Body of pancreas (tissue), 4 donors: ENCODE measurements at regions not wholly inside any gene's neighbourhood (a gene's known extent, or its start where the extent isn't known, plus 50 kb on each side); places are given as distances from the start of the nearest gene placed in this dataset.

Source experiments
- ATAC-seq: fragments of 150-250 bp; one replicate; pipeline ENCODE4 v1.9.1; 2016
- DNase-seq, 4 donors: peaks; one replicate each; pipeline ENCODE4 v3.0.0-alpha.2; 2019
- H3K27ac ChIP-seq, 4 donors: fragments of 200-600 bp; sonication (generic); 1 replicate in 3 of 4; 2 replicates in 1 of 4; pipeline versions ENCODE4 v1.5.1 to v1.6.1; 2016 to 2019; ENCODE audit warnings: mild to moderate bottlenecking in 1 of 4, mixed read lengths in 1 of 4, moderate library complexity in 1 of 4
- H3K27me3 ChIP-seq, 2 donors: fragments of 200-600 bp; sonication (generic); one replicate each; pipeline ENCODE4 v1.6.0; 2016; ENCODE audit warnings: mild to moderate bottlenecking in 1 of 2
- H3K36me3 ChIP-seq, 2 donors: fragments of 200-600 bp; sonication (generic); replicated peaks in 1 of 2; 2 replicates each; pipeline ENCODE4 v1.5.1; 2016; ENCODE audit warnings: low read depth in 2 of 2; ENCODE audit not compliant: insufficient read depth in 1 of 2
- H3K4me1 ChIP-seq: fragments of 200-600 bp; sonication (generic); one replicate; pipeline ENCODE4 v1.6.0; 2016
- H3K4me3 ChIP-seq, 2 donors: fragments of 200-600 bp; sonication (generic); 1 replicate in 1 of 2; 2 replicates in 1 of 2; pipeline ENCODE4 v1.5.1; 2016 to 2019
- H3K9me3 ChIP-seq, 3 donors: fragments of 200-600 bp; sonication (generic); 1 replicate in 2 of 3; 2 replicates in 1 of 3; pipeline ENCODE4 v1.5.1; 2016
- POLR2A ChIP-seq, 3 donors: fragments of 450-650 bp; IDR thresholded peaks; one replicate each; pipeline ENCODE4 v1.6.1; 2016; ENCODE audit warnings: antibody characterized with exemption in 3 of 3, mild to moderate bottlenecking in 2 of 3
- WGBS, 2 donors: methylation state at CpG; one replicate each; pipeline ENCODE4 v1.1.5; 2017; 5-methylcytosine and 5-hydroxymethylcytosine counted together
- intact Hi-C: fragments of 100-400 bp; cut with DNase I; formaldehyde crosslinking; loops from one replicate; pipeline ENCODE4 v1.15.1; 2023
- TF ChIP-seq, protein P1 (sequence below), 7 experiments: fragments of 450-650 bp in 4 of 7; fragments of 200-600 bp in 3 of 7; sonication (generic) in 3 of 7; IDR thresholded peaks; one replicate each; pipeline ENCODE4 v1.5.1; 2016 to 2019; ENCODE audit warnings: antibody characterized with exemption in 7 of 7

GRCh38 chr1:36667256-36667655 lies 184.5 kb upstream of the CSF3R start:
- H3K4me1 ChIP-seq: no peaks in the 10 kb centered on the region
- no peak overlapping the region for H3K4me3 ChIP-seq
- no peaks in the 10 kb centered on the region for H3K36me3 ChIP-seq
- H3K27me3 ChIP-seq: no peaks in the 10 kb centered on the region
- TF ChIP-seq POLR2A (IDR thresholded peaks at IDR 0.05): no peak
- TF ChIP-seq, protein P1, sequence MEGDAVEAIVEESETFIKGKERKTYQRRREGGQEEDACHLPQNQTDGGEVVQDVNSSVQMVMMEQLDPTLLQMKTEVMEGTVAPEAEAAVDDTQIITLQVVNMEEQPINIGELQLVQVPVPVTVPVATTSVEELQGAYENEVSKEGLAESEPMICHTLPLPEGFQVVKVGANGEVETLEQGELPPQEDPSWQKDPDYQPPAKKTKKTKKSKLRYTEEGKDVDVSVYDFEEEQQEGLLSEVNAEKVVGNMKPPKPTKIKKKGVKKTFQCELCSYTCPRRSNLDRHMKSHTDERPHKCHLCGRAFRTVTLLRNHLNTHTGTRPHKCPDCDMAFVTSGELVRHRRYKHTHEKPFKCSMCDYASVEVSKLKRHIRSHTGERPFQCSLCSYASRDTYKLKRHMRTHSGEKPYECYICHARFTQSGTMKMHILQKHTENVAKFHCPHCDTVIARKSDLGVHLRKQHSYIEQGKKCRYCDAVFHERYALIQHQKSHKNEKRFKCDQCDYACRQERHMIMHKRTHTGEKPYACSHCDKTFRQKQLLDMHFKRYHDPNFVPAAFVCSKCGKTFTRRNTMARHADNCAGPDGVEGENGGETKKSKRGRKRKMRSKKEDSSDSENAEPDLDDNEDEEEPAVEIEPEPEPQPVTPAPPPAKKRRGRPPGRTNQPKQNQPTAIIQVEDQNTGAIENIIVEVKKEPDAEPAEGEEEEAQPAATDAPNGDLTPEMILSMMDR (IDR thresholded peaks at IDR 0.05): no peak
- intact Hi-C loops: no loop called here
- H3K27ac ChIP-seq: no peak overlapping the region
- no peak for DNase-seq
- WGBS, 2 donors: 52 to 58% methylated on average over 3 of the region's 3 CpGs
- no peak for ATAC-seq
- H3K9me3 ChIP-seq: no peaks in the 10 kb centered on the region

DNA sequence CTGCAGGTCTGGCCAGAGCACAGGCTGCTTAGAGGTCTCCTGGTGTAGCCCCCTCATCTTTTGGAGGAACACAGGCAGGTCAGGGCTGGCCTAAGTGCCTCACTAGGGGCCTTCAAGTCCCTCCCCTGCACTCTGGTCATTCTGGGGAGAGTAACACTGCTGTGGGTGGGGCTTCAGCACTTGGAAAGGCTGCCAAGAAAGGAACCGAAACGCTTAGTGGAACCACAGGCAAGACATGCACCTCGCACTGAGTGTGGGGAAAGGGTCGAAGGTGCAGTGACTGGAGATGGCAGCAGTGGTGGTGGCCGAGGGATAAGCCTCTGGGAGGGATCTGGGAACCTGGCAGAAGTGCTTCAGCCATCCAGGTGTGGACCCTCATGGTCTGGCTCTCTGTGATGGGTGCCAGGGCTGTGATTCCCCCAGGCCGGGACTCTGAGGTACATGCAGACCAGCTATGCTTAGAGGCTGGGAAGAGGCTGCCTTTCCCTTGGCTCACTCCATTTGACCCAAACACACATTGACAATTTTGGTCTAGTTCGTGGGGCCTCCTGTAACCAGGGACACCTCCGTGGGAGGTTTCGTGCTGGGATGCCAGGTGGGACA lies 182.9 kb upstream of the CSF3R start:
- Histone ChIP-seq H3K27me3 (no peaks in the 10 kb centered on the region), H3K4me3 (no peak overlapping the region), H3K9me3 (no peaks in the 10 kb centered on the region), H3K36me3 (no peaks in the 10 kb centered on the region), H3K4me1 (no peaks in the 10 kb centered on the region), H3K27ac (no peak overlapping the region)
- intact Hi-C loops: no loop called here
- DNase-seq (no peak), ATAC-seq (no peak)
- no peak for TF ChIP-seq POLR2A (IDR thresholded peaks at IDR 0.05)
- TF ChIP-seq, protein P1 (IDR thresholded peaks at IDR 0.05): no peak
- 73 to 79% methylated on average over 5 to 9 of the region's 9 CpGs for WGBS, 2 donors

GRCh38 chr1:36664571-36665287 lies 182.0 kb upstream of the CSF3R start:
- intact Hi-C loops: no loop called here
- no peak for TF ChIP-seq POLR2A (IDR thresholded peaks at IDR 0.05)
- TF ChIP-seq, protein P1 (IDR thresholded peaks at IDR 0.05): no peak
- Histone ChIP-seq H3K27ac (no peak overlapping the region), H3K9me3 (no peaks in the 10 kb centered on the region), H3K27me3 (no peaks in the 10 kb centered on the region), H3K4me3 (no peak overlapping the region), H3K36me3 (no peaks in the 10 kb centered on the region), H3K4me1 (no peaks in the 10 kb centered on the region)
- DNase-seq (peak in 3 of 4 donors; percentile 10 to 23 (median 19)), ATAC-seq (no peak)
- WGBS, 2 donors: 51 to 53% methylated on average over 8 to 11 of the region's 11 CpGs

- intact Hi-C loops: no loop called here
- ATAC-seq (no peak), DNase-seq (no peak)
- Histone ChIP-seq H3K4me3 (no peak overlapping the region), H3K27me3 (no peaks in the 10 kb centered on the region), H3K9me3 (no peaks in the 10 kb centered on the region), H3K36me3 (no peaks in the 10 kb centered on the region), H3K4me1 (no peaks in the 10 kb centered on the region), H3K27ac (no peak overlapping the region)
- TF ChIP-seq, protein P1 (IDR thresholded peaks at IDR 0.05): no peak
- TF ChIP-seq POLR2A (IDR thresholded peaks at IDR 0.05): no peak
- WGBS, 2 donors: 82 to 86% methylated on average over 6 of the region's 6 CpGs
Observed at GRCh38 chr1:36663772-36664430, 181.2 kb upstream of the CSF3R start.
